WERI-Rb-1 (cell line): ENCODE measurements at regions not wholly inside any gene's neighbourhood (a gene's known extent, or its start where the extent isn't known, plus 50 kb on each side); places are given as distances from the start of the nearest gene placed in this dataset.
"Not testable (repeated sequence)": the region's sequence is repeated elsewhere in the genome, so short reads cannot be mapped to it uniquely, and the experiment has no call there.

Experiments
- DNase-seq: peaks from one replicate; pipeline ENCODE4 v3.0.0-alpha.2; 2020
- H3K27ac ChIP-seq: fragments of 250-450 bp; sonication (Bioruptor Pico); 2 replicates; pipeline ENCODE4 v1.5.1; 2020; ENCODE audit warnings: mild to moderate bottlenecking, moderate library complexity
- H3K27me3 ChIP-seq: fragments of 250-450 bp; sonication (Bioruptor Pico); 2 replicates; pipeline ENCODE4 v1.5.1; 2021; ENCODE audit warnings: mild to moderate bottlenecking, low read depth, moderate library complexity; ENCODE audit not compliant: insufficient read depth, severe bottlenecking
- H3K36me3 ChIP-seq: fragments of 250-450 bp; sonication (Bioruptor Pico); 2 replicates; pipeline ENCODE4 v1.5.1; 2020; ENCODE audit warnings: mild to moderate bottlenecking, moderate library complexity
- H3K4me3 ChIP-seq: 2 replicates; pipeline ENCODE4 v1.5.1; 2011; ENCODE audit warnings: low read depth, mild to moderate bottlenecking, control low read depth, low read length
- H3K9me3 ChIP-seq: fragments of 250-450 bp; sonication (Bioruptor Pico); 2 replicates; pipeline ENCODE4 v1.5.1; 2021; ENCODE audit warnings: mild to moderate bottlenecking, moderate library complexity; ENCODE audit not compliant: severe bottlenecking
- TF ChIP-seq, protein P1 (sequence below): IDR thresholded peaks from 2 replicates; pipeline ENCODE4 v1.5.1; 2011; ENCODE audit warnings: low read depth, mild to moderate bottlenecking, control low read depth, inconsistent platforms, low read length

DNA sequence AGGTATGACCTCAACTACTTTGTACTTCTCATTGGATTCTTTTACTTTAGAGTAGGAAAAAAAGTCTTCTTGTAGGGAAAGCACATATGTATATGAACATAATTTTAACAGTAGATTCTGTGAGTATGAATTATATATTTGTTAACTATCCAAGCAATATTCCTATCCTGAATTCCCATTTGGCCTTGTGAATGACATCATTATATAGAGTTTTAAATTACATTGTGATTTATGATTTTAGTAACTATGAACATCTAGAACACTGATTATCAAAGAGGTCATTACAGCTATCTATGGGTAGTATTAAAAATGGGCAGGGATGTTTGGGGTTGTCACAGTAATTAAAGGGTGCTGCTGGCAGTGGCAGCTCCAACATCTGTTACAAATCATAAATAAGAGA, 163.9 kb upstream of the TFAP2D start:
- H3K36me3 ChIP-seq, result no peaks in the 10 kb centered on the region
- no peaks in the 10 kb centered on the region for H3K9me3 ChIP-seq
- TF ChIP-seq, protein P1, sequence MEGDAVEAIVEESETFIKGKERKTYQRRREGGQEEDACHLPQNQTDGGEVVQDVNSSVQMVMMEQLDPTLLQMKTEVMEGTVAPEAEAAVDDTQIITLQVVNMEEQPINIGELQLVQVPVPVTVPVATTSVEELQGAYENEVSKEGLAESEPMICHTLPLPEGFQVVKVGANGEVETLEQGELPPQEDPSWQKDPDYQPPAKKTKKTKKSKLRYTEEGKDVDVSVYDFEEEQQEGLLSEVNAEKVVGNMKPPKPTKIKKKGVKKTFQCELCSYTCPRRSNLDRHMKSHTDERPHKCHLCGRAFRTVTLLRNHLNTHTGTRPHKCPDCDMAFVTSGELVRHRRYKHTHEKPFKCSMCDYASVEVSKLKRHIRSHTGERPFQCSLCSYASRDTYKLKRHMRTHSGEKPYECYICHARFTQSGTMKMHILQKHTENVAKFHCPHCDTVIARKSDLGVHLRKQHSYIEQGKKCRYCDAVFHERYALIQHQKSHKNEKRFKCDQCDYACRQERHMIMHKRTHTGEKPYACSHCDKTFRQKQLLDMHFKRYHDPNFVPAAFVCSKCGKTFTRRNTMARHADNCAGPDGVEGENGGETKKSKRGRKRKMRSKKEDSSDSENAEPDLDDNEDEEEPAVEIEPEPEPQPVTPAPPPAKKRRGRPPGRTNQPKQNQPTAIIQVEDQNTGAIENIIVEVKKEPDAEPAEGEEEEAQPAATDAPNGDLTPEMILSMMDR, result no peak
- DNase-seq, result no peak
- H3K27me3 ChIP-seq, result peaks cover 10% of the 10 kb centered on the region
- no peak overlapping the region for H3K27ac ChIP-seq
- H3K4me3 ChIP-seq, result no peak overlapping the region

DNA sequence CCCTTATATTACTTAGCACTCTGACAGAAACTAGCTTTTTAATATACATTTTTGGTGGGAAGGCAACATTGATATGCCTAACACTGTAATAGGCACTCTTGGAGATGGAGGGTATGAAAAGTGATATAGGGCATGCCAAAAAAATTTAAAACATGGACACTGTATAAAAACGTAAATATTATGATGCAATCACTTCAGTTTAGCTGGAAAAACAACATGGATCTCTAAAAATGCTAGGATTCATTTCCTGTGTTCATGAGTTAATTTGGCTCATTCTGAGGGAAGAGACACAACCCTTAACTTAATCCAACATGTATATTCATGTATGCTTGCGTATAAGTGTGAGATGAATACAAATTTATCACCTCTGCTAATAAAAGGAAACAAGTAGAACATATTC, 157.3 kb upstream of the TFAP2D start:
- Histone ChIP-seq H3K27me3 (peaks cover 10% of the 10 kb centered on the region), H3K27ac (no peak overlapping the region), H3K4me3 (no peak overlapping the region), H3K9me3 (no peaks in the 10 kb centered on the region), H3K36me3 (no peaks in the 10 kb centered on the region)
- TF ChIP-seq, protein P1, result no peak
- no peak for DNase-seq

DNA sequence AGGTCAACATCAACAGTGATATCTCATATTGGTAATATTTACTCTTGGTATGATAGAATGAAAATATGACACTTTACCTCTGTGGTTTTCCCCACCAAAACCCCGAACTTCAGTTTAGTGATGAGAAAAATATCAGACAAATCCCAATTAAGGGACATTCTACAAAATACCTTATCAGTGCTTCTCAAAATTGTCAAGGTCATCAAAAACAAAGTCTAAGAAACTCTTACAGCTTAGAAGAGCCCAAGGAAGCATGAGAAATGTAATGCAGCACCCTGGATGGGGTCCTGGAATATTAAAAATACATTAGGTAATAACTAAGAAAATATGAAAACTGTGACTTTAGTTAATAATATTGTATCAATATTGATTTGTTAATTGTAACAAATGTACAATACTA, 148.3 kb upstream of the TFAP2D start:
- Histone ChIP-seq H3K27ac (no peak overlapping the region), H3K27me3 (peaks cover 11% of the 10 kb centered on the region), H3K4me3 (no peak overlapping the region), H3K9me3 (no peaks in the 10 kb centered on the region), H3K36me3 (no peaks in the 10 kb centered on the region)
- TF ChIP-seq, protein P1, result no peak
- DNase-seq, result no peak

DNA sequence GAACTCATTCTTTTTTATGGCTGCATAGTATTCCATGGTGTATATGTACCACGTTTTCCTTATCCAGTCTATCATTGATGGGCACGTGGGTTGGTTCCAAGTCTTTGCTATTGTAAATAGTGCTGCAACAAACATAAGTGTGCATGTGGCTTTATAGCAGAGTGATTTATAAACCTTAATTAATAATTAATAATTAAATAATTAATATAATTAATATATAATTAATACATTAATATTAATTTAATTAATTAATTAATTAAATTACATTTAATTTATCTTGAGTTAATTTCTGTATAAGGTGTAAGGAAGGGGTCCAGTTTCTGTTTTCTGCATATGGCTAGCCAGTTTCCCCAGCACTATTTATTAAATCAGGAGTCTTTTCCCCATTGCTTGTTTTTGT, 142.1 kb upstream of the TFAP2D start:
- H3K27ac ChIP-seq, H3K4me3 ChIP-seq, H3K9me3 ChIP-seq, H3K27me3 ChIP-seq, H3K36me3 ChIP-seq, DNase-seq: not testable (repeated sequence)

- H3K27me3 ChIP-seq, result peaks cover 26% of the 10 kb centered on the region
- H3K9me3 ChIP-seq, result no peaks in the 10 kb centered on the region
- no peaks in the 10 kb centered on the region for H3K36me3 ChIP-seq
- TF ChIP-seq, protein P1, result no peak
- H3K27ac ChIP-seq, result no peak overlapping the region
- no peak overlapping the region for H3K4me3 ChIP-seq
- no peak for DNase-seq
Observed at GRCh38 chr6:50585441-50586330, 127.6 kb upstream of the TFAP2D start.

DNA sequence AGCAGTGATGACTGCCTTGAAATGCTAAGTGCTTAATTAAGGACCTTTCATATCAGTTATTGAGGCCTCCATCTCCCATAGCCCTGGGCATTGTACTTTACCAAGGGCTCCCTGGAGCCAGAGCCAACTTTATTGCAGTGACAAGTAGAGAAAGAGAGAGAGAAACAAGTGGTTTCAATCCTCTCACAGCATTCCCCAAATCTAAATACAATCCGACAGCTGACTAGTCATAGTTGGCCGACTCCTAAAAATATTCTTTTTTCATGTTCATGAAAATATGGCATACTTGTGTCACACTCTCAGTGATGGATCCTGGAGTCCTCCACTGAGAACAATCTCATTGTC, 127.0 kb upstream of the TFAP2D start:
- Histone ChIP-seq H3K4me3 (no peak overlapping the region), H3K27ac (no peak overlapping the region), H3K36me3 (no peaks in the 10 kb centered on the region), H3K9me3 (no peaks in the 10 kb centered on the region), H3K27me3 (peaks cover 20% of the 10 kb centered on the region)
- no peak for DNase-seq
- TF ChIP-seq, protein P1, result no peak
